GM18519 (cell line): ENCODE measurements at regions not wholly inside any gene's neighbourhood (a gene's known extent, or its start where the extent isn't known, plus 50 kb on each side); places are given as distances from the start of the nearest gene placed in this dataset.

Source experiments
- ATAC-seq: cut with Tn5 transposase; IDR thresholded peaks from one replicate; pipeline ENCODE4 v1.9.1; 2021; ENCODE audit warnings: mild to moderate bottlenecking, moderate library complexity; ENCODE audit not compliant: unreplicated experiment, low FRiP score

DNA sequence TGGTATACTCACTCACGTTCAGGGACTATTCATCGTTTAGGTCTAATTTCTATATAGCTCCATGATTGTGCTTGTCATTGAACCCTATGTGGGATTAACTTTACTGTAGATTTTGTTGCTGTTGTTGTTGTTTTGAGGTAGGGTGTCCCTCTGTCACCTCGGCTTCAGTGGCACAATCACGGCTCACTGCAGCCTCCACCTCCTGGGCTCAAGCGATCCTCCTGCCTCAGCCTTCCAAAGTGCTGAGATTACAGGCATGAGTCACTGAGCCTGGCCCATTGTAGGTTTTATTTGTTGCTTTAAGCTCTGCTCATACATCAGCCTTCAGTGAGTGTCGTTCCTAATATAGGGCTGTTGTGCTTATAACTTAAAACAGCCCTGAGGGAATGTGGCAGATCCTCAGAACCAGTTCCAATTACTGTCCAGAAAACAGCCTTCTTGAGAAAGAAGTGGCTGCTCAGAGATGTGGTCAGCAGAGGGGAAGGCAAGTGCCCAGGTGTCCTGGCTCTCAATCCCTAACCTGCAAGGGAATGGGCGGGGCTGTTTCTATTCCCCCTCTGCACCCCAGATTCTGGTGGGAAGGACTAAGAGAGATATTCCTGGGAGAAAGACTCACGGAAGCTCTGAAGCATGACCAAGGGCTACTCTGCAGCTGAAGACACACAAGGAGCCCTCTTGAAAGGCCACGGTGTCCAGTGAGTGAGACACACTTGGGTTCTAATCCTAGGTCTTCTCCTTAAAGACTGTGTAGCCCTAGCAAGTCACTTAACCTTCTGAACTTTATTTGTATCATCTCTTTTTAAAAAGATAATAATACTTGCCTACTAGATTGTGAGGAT lies 79.6 kb upstream of the LCLAT1 start:
- ATAC-seq: no peak

DNA sequence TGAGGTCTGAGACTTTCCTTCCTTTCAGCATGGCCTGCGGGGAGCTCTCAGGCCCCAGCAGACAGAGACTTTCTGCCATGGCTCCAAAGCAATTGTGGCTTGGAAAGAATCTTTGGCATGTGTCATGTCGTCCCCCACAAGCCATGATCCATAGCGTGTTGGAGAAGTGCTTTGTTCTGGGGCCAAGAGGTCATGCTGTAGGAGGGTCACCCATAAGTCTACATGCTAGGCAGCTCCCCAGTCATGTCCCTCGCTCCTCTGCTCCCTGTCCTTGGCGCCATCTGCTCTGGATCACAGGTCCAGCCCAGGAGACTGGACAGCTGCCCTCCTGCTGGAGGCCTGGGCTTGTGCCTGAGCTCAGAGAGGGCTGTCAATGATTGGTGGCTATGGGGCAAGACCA lies 78.8 kb upstream of the LCLAT1 start:
- ATAC-seq: no peak

DNA sequence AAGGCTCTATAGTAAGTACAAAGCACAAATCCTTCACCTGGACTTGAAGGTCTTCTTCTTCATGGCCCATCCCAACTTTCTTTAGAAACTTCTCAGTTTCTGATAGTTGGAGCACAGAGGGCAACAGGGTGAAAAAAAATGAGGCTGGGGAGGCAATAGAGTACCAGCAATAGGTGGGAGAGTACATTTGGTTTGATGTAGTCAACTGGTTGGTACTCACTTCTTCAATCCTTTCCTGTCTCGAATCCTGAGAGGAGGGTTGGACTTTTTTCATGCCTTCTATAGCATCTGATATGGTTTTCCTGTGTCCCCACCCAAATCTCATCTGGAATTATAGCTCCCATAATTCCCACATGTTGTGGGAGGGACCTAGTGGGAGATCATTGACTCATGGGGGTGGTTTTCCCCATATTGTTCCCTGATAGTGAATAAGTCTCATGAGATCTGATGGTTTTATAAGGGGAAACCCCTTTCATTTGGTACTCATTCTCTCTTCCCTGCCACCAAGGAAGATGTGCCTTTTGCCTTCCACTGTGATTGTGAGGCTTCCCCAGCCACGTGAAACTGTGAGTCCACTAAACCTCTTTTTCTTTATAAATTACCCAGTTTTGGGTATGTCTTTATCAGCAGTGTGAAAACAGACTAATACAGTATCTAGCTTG lies 75.9 kb upstream of the LCLAT1 start:
- ATAC-seq: no peak

DNA sequence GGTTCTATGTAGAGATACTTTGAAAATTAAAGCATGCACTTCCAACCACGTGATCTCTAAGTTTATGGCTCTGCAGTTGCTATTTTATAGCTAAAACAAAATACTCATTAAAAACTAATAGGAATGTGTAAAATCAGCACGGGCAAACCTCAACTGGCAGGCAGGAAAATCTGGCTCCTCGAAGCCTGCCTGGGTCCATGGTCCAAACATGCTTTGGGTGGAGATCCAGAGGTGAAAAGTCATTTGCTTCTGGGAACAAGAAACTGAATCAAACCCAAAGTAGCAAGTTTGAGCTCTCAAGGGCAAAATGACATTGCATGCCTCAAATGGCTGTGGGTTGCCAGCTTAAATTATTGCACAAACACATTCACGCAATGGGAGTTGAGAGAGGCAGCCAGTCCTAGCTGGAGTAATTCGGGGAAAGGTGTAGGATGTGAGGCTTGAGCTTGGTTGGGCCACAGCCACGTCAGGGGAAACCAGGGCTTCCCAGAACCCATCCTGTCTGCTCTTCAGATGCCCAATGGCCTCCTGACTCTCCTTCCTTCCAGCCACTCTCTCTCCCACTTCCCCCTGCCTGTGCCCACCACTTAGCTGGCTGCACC lies 75.2 kb upstream of the LCLAT1 start:
- ATAC-seq: no peak

DNA sequence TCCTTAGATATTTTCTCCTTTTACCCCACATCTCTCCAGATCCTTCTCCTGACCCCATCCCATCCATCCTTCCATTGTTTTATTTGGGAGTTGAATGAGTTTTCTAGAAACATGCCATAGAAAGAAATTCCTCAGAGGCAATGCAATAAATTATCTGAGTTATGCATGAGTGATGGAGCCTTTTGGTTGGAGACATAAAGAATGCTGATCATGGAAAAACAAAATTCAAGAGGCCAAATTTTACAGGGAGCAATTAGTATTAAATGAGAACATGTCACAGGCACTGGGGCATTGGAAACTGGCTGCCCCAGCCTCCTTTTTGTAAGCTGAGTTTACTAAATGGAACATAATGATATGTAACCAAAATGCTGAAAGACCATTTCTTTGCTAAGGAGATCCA lies 74.2 kb upstream of the LCLAT1 start:
- ATAC-seq: no peak

DNA sequence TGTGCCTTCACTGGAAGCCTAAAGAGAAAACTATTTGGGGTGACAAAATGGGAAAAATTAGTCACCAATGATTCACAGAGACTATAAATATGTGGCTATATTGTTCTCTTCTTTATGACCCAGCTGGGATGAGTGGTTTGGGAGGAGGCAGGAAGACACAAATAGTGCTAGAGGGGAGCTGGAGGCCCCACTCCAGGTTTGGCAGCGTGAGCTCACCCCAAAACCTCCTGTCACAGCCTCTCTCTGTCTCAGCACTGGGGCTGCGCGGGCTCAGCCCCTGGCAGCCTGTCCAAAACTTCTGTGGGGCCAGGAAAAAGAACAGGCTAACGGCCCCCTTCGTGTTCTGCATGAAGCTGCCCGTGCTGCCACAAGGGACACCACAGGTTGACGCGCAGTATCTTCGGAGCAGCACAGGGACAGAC lies 73.2 kb upstream of the LCLAT1 start:
- no peak for ATAC-seq

DNA sequence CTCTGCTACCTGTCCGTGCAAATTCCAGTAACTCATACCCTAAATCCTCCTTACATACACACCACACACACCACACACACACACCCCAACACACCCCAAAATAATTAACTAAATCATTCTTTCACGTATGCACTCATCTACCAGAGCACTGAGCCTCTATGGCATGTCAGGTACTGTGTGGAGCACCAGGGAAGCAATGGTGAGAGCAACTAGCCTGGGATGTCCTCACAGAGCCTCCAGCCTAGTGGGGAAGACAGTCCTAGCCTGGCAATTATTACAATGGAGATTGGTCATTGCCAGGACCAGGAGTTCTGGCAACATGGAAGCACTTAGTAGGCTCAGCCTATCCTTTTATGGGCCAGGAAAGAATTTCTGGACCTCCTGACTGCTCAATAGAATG lies 72.7 kb upstream of the LCLAT1 start:
- ATAC-seq: no peak

DNA sequence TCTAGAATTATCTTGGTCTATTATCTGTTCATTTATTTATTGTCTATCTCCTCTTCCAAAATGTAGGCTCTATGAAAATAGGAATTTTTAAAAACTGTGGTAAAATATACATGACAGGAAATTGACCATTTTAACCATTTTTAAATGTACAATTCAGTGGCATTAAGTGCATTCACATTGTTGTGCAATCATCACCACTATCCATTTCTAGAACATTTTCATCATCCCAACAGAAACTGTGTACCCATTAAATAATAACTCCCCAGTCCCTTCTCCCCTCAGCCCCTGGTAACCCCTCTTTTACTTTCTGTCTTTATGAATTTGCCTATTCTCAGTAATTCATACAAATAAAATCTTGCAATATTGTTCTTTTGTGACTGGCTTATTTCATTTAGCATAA lies 71.1 kb upstream of the LCLAT1 start:
- ATAC-seq: no peak

DNA sequence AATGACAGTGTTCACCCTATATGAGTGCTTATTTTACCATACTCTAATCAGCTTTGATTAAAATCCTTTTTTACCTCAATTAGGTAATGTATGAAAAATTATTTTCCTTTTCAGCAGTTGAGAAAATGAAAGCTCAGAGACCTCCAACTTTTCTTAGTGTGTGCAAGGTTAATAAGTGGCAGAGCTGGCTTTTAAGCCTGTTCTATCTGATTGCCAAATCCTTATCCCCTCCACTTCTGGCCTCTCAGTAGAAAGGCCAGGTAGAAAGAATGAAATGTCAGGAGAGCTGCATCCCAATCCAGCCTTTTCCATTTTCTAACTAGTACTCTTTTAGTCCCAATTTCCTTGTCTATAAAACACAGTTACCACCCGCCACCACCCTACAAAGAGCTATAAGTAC lies 67.6 kb upstream of the LCLAT1 start:
- no peak for ATAC-seq

DNA sequence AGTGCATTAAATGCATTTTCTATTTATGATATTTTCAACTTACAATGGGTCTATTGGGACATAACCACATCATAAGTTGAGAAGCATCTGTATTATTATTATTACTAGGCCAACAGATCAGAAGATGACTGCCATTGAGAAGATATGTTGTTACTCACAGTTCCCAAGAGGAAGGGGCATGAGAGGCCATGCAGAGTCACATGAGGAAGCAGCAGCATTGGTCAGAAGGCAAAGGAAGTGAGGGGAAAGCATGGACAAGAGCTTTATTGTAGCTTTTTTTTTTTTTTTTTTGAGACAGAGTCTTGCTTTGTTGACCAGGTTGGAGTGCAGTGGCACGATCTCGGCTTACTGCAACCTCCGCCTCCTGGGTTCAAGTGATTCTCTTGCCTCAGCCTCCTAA lies 66.2 kb upstream of the LCLAT1 start:
- no peak for ATAC-seq

DNA sequence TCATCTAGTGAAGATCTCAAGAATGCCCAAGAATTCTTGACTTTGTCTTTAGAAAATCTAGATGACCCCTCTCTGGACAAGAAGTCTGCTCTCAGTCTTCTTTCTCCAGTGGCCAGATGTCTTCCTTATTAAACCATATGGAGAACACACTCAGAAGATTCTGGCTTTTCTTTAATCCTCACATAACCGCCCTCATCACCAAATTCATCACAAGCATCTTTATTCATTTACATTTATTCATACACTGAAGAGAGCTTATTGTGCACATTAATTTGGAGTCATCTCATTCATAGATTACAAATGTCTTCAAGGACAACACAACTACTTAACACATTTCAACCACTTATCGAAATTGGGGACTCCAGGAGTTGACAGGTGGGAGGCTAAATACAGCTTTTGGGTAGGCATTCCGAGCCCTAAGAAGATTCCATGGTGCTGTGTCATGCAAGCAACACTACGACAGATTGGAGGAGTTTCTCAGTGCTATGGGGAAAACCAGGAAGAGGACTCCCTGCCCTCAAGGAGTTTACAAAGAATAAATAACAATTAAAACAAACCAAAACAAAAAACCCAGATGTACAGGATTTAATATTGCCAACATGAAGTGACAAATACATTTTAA lies 64.8 kb upstream of the LCLAT1 start:
- ATAC-seq: no peak

DNA sequence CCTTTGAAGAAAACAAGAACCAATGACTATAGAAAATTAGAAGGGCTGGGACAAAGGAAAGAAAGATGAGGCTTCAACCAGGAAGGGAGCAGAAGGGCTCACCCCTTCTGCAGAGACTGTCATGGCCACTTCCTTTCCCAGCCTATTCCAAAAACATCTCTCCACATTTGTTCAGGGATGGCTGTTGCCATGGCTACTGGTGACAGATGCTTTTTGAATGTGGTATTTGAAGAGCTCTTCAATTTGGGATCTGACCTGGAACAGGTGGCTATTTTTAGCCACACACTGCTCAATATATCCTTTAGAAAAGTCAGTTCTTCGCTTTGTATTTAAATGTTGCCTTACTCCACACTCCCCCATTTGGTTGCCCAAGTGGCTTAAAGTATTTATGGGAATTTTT lies 64.1 kb upstream of the LCLAT1 start:
- no peak for ATAC-seq

DNA sequence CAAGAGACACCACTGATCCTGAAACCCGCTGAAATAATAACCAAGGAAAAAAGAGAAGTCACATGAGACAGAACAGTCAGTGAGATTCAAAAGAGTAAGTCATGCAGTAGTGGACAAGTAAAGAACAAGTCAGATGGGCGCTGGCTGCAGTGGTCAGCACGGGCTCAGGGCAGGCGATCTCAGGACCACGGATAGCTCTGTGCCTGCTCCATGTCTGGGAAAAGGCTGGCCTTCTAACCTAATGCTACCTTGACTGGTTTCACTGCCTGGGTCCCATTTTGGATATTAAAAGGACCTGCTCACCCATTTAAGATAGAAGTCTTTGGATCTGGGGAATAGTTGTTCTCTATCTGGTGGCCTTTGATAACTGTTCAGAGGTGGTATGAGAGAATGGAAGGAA lies 61.7 kb upstream of the LCLAT1 start:
- ATAC-seq: no peak

DNA sequence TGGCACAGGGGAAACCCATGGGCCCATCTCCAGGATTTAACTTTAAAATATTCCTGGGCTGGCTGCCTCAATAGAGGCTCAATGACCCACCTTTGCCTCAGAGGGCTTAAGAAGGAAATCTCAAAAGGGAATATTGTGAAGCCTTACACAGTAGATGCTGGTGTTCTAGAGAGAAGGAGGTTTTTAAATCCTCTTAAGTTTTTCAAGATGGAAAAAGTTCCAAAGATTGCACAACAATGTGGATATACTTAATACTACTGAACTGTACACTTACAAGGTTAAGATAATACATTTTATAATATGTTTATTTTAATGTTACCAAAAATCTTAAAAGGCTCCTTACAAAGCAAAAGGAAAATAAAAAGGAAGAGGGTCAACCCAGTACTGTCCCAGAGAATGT lies 54.9 kb upstream of the LCLAT1 start:
- ATAC-seq: no peak

DNA sequence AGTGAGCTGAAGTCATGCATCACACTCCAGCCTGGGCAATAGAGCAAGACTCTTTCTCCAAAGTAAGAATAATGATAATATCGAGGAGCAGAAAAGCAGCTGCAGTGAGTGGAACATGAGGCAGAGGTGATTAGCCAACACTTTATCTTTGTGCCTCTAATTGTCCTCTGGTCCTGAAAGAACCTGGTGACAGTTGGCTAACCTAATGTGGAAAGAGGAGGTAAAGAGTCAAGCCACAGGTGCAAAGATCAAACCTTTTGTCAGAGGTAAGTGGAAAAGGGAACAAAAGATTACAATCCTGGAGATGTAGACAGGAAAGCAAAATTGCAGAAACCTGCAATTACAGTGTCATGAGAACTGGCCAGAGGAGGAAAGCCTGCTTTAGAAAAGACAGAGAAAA lies 53.5 kb upstream of the LCLAT1 start:
- ATAC-seq: no peak

DNA sequence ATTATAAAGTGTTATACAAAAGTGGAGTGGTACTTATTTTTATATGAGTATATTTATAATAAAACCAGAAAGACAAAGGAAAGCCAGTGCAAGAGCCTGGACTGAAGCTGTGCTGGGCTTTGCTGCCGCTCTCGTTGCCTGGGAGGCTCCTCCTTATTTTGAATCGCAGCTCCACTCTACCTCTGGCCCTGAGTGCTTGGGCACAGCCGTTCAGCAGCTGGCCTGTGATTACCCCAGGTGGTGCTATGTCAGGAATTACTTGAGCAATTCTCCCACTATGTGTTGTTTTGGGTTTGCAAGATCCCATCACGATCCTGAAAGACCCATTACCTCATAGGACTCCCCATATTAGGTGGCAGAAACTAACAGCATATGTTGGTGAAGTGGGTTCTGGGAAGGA lies 53.0 kb upstream of the LCLAT1 start:
- ATAC-seq: no peak

DNA sequence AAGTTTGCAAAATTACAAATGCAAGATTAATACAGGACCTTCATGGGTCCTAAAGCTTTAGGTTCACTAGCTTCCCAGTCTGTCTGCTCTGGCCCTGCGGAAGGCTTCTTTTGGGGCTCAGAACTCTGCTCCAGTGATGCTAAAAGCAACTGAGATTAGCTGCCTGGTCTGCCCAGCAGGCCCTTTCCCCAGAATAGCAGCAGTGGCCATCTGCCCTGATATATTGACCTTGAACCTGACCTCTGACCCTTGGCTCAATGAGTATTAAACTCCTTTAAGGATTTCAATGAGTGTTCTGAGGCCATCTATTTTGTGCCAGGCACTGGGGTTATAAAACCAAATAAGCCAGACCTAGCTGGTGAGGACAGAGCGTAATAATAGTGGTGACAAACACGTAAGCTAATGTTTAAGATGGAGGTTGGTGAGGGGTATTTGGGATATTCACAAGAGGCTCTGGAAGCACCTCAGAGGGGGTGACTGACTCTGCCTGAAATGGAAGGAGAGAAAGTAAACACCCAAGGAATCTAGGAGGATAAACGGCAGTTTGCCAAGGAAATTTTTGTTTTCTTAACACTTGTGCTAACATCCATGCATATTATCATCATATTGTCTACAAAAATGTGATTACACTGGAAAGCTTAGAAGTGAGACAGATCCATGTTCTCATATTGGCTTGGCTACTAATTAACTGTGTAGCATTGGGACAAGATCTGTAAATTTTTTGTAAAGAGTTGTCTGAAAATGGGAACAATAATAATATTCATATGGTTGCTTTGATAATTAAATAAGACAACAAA lies 50.4 kb upstream of the LCLAT1 start:
- no peak for ATAC-seq
